Stimulated activated CD4-positive, alpha-beta T cell treated with anti-CD3 and anti-CD28 coated beads, Interleukin-4, amount 100 ng/mL, for 24 hours (primary cell): ENCODE measurements at regions not wholly inside any gene's neighbourhood (a gene's known extent, or its start where the extent isn't known, plus 50 kb on each side); places are given as distances from the start of the nearest gene placed in this dataset.

ENCODE experiments used
- DNase-seq: peaks from one replicate; pipeline ENCODE4 v3.0.0-alpha.2; 2020

GRCh38 chr7:110607050-110607857 lies 483.7 kb upstream of the LRRN3 start:
- no peak for DNase-seq

GRCh38 chr7:110609336-110609735 lies 481.6 kb upstream of the LRRN3 start:
- no peak for DNase-seq

- no peak for DNase-seq
Observed at GRCh38 chr7:110612680-110613079, 478.2 kb upstream of the LRRN3 start.
